HEK293T (cell line): ENCODE measurements at regions not wholly inside any gene's neighbourhood (a gene's known extent, or its start where the extent isn't known, plus 50 kb on each side); places are given as distances from the start of the nearest gene placed in this dataset.

Experiments
- CTCF ChIA-PET: fragments of 350-600 bp; formaldehyde crosslinking; extraction: SDS; loops from one replicate; lab custom pipeline; 2021; ENCODE audit warnings: antibody characterized with exemption, inconsistent platforms; lab: Yijun Ruan, JAX
- POLR2A ChIA-PET: fragments of 350-600 bp; formaldehyde crosslinking; extraction: SDS; loops from one replicate; lab custom pipeline; 2020; ENCODE audit warnings: antibody characterized with exemption, inconsistent platforms; lab: Yijun Ruan, JAX
- DNase-seq: peaks from one replicate; pipeline ENCODE4 v3.0.0; 2012; ENCODE audit warnings: mixed read lengths; ENCODE audit errors: extremely low spot score
- ARNT ChIP-seq: fragments of 450-650 bp; IDR thresholded peaks from 2 replicates; pipeline ENCODE4 v1.6.1; 2017; ENCODE audit warnings: mild to moderate bottlenecking
- BHLHE40 ChIP-seq: fragments of 450-650 bp; IDR thresholded peaks from 2 replicates; pipeline ENCODE4 v1.6.1; 2016; ENCODE audit warnings: mild to moderate bottlenecking, moderate library complexity, borderline replicate concordance
- CTBP1 ChIP-seq: fragments of 450-650 bp; IDR thresholded peaks from 2 replicates; pipeline ENCODE4 v1.6.1; 2016; ENCODE audit warnings: borderline replicate concordance
- ELF4 ChIP-seq: fragments of 450-650 bp; IDR thresholded peaks from 2 replicates; pipeline ENCODE4 v1.6.1; 2017; ENCODE audit warnings: antibody characterized with exemption
- FOXA1 ChIP-seq: fragments of 450-650 bp; IDR thresholded peaks from 2 replicates; pipeline ENCODE4 v1.6.1; 2016; ENCODE audit warnings: mild to moderate bottlenecking
- FOXK2 ChIP-seq: fragments of 450-650 bp; IDR thresholded peaks from 2 replicates; pipeline ENCODE4 v1.6.1; 2016; ENCODE audit warnings: mild to moderate bottlenecking
- FOXM1 ChIP-seq: fragments of 450-650 bp; IDR thresholded peaks from 2 replicates; pipeline ENCODE4 v1.6.1; 2017; ENCODE audit warnings: mild to moderate bottlenecking, borderline replicate concordance
- HDGF ChIP-seq: fragments of 450-650 bp; IDR thresholded peaks from 2 replicates; pipeline ENCODE4 v1.6.1; 2017; ENCODE audit warnings: antibody characterized with exemption, borderline replicate concordance
- L3MBTL2 ChIP-seq: fragments of 450-650 bp; conservative IDR thresholded peaks from 2 replicates; pipeline ENCODE4 v1.6.1; 2016; ENCODE audit warnings: mild to moderate bottlenecking
- LEF1 ChIP-seq: fragments of 450-650 bp; IDR thresholded peaks from 2 replicates; pipeline ENCODE4 v1.6.1; 2017; ENCODE audit warnings: mild to moderate bottlenecking, borderline replicate concordance
- NFRKB ChIP-seq: fragments of 450-650 bp; IDR thresholded peaks from 2 replicates; pipeline ENCODE4 v1.6.1; 2016; ENCODE audit warnings: mild to moderate bottlenecking, moderate library complexity
- PKNOX1 ChIP-seq: fragments of 450-650 bp; IDR thresholded peaks from 2 replicates; pipeline ENCODE4 v1.6.1; 2016
- SP1 ChIP-seq: fragments of 450-650 bp; IDR thresholded peaks from 2 replicates; pipeline ENCODE4 v1.6.1; 2017
- SUZ12 ChIP-seq: fragments of 450-650 bp; IDR thresholded peaks from 2 replicates; pipeline ENCODE4 v1.6.1; 2016; ENCODE audit warnings: mild to moderate bottlenecking
- TARDBP ChIP-seq: fragments of 450-650 bp; IDR thresholded peaks from 2 replicates; pipeline ENCODE4 v1.6.1; 2016
- ZNF384 ChIP-seq: fragments of 450-650 bp; IDR thresholded peaks from 2 replicates; pipeline ENCODE4 v1.6.1; 2016

DNA sequence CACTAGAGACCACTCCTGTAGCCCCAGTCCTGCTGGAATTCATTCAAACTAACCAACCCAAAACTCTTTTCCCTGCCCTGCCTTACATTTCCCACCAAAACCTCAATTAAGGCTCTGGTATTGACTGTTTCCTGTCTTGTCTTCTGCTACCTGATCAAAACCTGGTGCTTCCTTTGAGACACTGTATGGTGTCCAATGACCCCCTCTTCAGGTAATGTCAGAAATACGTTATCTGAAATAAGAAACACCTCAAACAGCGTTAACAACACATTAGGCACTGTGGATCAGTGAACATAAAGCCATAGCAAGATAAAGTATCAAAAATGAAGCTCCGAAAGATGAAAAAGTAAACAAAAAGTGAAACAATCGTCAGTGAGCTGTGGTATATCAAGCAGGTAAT lies 343.2 kb upstream of the ZP4 start:
- POLR2A ChIA-PET = no interaction called here
- CTCF ChIA-PET = no interaction called here
- no peak for TF ChIP-seq SUZ12
- no peak for TF ChIP-seq NFRKB
- no peak for TF ChIP-seq ZNF384
- DNase-seq = no peak

GRCh38 chr1:238232084-238232710 lies 341.5 kb upstream of the ZP4 start:
- no peak for DNase-seq
- no peak for TF ChIP-seq FOXK2
- no peak for TF ChIP-seq HDGF
- TF ChIP-seq FOXA1 = no peak
- TF ChIP-seq L3MBTL2 = no peak
- TF ChIP-seq TARDBP = no peak
- TF ChIP-seq SUZ12 = no peak
- TF ChIP-seq LEF1 = no peak
- no peak for TF ChIP-seq ELF4
- no peak for TF ChIP-seq ARNT
- no peak for TF ChIP-seq CTBP1
- no peak for TF ChIP-seq NFRKB
- TF ChIP-seq SP1 = no peak
- no peak for TF ChIP-seq ZNF384
- TF ChIP-seq FOXM1 = no peak
- TF ChIP-seq BHLHE40 = no peak
- TF ChIP-seq PKNOX1 = no peak
- ChIA-PET CTCF (no interaction called here), POLR2A (interaction anchor here (0.5 kb wide), 1 partner anchor 36 kb away, joined by 3 read pairs; no protein-coding TSS in a partner anchor)

DNA sequence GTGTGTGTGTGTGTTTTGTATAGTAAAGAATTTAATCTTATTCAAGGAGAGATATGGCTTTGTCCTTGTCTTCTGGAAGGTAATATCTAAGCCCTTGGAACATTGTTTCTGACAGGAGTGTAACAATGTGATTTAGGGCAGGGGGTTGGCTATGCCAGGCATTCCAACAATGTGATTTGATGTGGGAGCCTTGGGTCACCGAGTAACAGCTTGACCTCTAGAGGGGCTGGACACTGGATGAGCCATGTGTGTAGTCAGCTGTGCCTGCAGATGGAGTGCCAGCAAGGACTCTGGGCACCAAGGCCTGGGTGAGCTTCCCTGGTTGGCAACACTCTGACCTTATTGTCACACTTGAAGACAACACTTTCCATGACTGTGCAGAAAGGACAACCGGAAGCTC lies 336.1 kb upstream of the ZP4 start:
- CTCF ChIA-PET = no interaction called here
- POLR2A ChIA-PET = no interaction called here
- DNase-seq = no peak
- TF ChIP-seq ELF4 = no peak
- no peak for TF ChIP-seq PKNOX1
- no peak for TF ChIP-seq ARNT
- no peak for TF ChIP-seq ZNF384
- TF ChIP-seq CTBP1 = no peak
- TF ChIP-seq TARDBP = no peak
- no peak for TF ChIP-seq LEF1
- TF ChIP-seq BHLHE40 = no peak
- no peak for TF ChIP-seq HDGF
- no peak for TF ChIP-seq FOXA1

DNA sequence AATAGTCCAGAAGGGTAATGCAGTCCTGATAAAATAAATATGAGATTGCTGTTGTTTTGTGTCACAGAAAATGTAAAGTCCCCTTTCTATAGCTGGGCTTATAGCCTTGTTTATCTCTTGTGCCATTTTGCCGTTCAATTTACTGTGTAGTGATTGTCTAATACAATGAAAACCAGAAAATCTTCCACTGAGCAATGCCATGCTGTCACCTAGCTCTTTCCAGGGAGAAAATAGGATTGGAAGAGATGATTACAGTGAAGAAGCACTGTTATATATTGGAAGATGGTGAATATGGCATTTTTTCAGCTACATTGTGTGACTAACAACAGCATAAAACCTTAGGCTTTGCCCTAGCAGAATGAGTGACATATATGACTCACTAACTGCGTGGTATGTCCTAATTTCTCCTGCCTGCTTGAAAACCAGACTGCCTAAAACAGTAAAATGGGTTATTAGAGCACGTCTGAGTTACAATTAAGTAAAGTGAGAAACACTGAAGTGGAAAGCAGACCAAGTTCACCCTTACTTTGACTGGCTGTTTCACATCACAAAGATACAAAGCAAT lies 332.4 kb upstream of the ZP4 start:
- POLR2A ChIA-PET = no interaction called here
- CTCF ChIA-PET = no interaction called here
- TF ChIP-seq LEF1 (no peak), FOXK2 (no peak), ELF4 (no peak), FOXM1 (no peak), FOXA1 (no peak), SUZ12 (no peak), ARNT (no peak), TARDBP (no peak)
- no peak for DNase-seq

DNA sequence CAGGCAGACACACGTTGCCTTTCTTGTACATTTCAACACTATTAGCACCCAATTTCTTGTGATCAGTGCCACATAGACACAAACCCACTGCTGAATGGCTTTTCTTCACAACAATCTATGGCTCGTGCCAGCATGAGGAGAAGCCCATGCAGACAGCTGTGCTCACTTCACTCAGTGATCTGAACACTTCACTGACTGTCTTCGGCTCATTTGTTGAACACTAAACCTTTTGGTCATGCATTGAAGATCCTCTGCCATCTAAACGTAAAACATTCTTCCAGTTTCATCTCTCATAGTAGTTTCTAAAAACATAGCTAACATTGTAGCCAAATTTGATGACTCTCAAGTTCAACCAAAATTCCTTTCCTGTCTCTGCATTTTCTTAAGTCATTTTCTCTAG lies 331.0 kb upstream of the ZP4 start:
- ChIA-PET POLR2A (no interaction called here), CTCF (no interaction called here)
- DNase-seq = no peak
- TF ChIP-seq LEF1 = no peak
- no peak for TF ChIP-seq ELF4
- TF ChIP-seq PKNOX1 = no peak
- no peak for TF ChIP-seq NFRKB
- no peak for TF ChIP-seq ARNT
- TF ChIP-seq CTBP1 = no peak
- no peak for TF ChIP-seq FOXM1
- no peak for TF ChIP-seq SP1
- no peak for TF ChIP-seq SUZ12
- TF ChIP-seq FOXK2 = no peak
- TF ChIP-seq TARDBP = no peak
- TF ChIP-seq ZNF384 = no peak
- no peak for TF ChIP-seq L3MBTL2
- no peak for TF ChIP-seq FOXA1
- TF ChIP-seq BHLHE40 = no peak
- no peak for TF ChIP-seq HDGF

DNA sequence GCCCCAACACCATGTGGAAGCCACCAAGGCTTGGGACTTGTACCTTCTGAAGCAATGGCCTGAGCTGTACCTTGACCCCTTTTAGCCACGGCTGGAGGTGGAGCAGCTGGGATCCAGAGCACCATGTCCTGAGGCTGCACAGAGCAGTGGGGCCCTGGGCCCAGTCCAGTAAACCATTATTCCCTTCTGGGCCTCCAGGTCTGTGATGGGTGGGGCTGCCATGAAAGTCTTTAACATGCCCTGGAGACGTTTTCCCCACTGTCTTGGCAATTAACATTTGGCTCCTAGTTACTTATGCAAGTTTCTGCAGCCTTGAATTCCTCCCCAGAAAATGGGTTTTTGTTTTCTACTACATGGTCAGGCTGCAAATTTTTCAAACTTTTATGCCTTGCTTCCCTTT lies 323.7 kb upstream of the ZP4 start:
- POLR2A ChIA-PET = no interaction called here
- CTCF ChIA-PET = no interaction called here
- TF ChIP-seq SUZ12 = no peak
- DNase-seq = no peak

DNA sequence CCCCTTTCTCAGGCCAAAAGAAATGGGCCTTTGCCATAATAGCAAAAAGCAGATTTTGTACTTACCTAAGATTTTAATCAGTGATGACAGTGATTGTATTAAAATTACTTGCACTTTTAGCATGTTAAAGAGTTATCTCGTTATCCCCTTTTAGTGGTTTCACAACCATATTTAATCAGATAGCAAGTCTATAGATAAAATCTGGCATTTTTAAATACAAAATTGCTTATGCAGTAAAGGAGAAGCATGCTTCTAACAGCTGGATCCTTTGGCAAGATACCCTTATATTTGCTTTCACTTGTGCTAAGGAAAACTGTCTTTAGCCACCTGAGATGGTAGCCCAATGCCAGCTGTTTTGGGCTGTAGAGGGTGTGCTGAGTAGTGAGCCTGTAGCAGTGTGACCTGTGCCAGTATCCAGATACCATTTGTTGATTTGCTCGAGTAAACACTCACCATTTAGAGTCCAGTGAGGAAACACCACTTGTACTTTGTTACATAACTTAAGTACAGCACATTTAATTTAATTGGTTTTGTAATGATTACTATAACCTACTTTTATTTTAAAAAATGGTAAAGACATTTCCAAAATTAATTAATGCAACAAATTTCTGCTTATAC lies 314.4 kb upstream of the ZP4 start:
- ChIA-PET POLR2A (no interaction called here), CTCF (no interaction called here)
- DNase-seq = no peak

More for the DNA sequence above, 314.4 kb upstream of the ZP4 start:
- no peak for TF ChIP-seq PKNOX1
- no peak for TF ChIP-seq CTBP1
- TF ChIP-seq HDGF = no peak
- TF ChIP-seq FOXK2 = no peak
- TF ChIP-seq ARNT = no peak
- TF ChIP-seq FOXM1 = no peak
- no peak for TF ChIP-seq BHLHE40
- TF ChIP-seq LEF1 = no peak
- TF ChIP-seq TARDBP = no peak
- TF ChIP-seq SUZ12 = no peak
- TF ChIP-seq FOXA1 = no peak
- no peak for TF ChIP-seq ELF4
- no peak for TF ChIP-seq SP1
- TF ChIP-seq L3MBTL2 = no peak
